Fibroblast of lung (primary cell): ENCODE measurements at regions not wholly inside any gene's neighbourhood (a gene's known extent, or its start where the extent isn't known, plus 50 kb on each side); places are given as distances from the start of the nearest gene placed in this dataset.

ENCODE experiments used
- DNase-seq, 2 donors: peaks; one replicate each; pipeline versions ENCODE4 v3.0.0 to v3.0.0-alpha.2; 2010; ENCODE audit warnings: low read depth in 2 of 2
- H2AFZ ChIP-seq: 2 replicates; pipeline ENCODE4 v1.5.1; 2012; ENCODE audit warnings: low read length, control low read depth, inconsistent platforms
- H3K27ac ChIP-seq: 2 replicates; pipeline ENCODE4 v1.5.1; 2011; ENCODE audit warnings: low read length, control low read depth; ENCODE audit not compliant: insufficient read depth
- H3K27me3 ChIP-seq: 2 replicates; pipeline ENCODE4 v1.5.1; 2011; ENCODE audit warnings: mild to moderate bottlenecking, low read length; ENCODE audit not compliant: control insufficient read depth, insufficient read depth
- H3K36me3 ChIP-seq: 2 replicates; pipeline ENCODE4 v1.5.1; 2011; ENCODE audit warnings: low read length; ENCODE audit not compliant: control insufficient read depth, insufficient read depth
- H3K4me1 ChIP-seq: 2 replicates; pipeline ENCODE4 v1.5.1; 2011; ENCODE audit warnings: low read length; ENCODE audit not compliant: control insufficient read depth, insufficient read depth; ENCODE audit errors: extremely low read depth
- H3K4me2 ChIP-seq: 2 replicates; pipeline ENCODE4 v1.5.1; 2011; ENCODE audit warnings: low read length, control low read depth; ENCODE audit not compliant: insufficient read depth; ENCODE audit errors: extremely low read depth
- H3K4me3 ChIP-seq, 4 experiments: fragments of 200-600 bp in 1 of 4; sonication (generic) in 1 of 4; replicated peaks in 1 of 4; 2 replicates each; pipeline ENCODE4 v1.5.1; 2011 to 2016; ENCODE audit warnings: low read length in 4 of 4, low read depth in 3 of 4, mild to moderate bottlenecking in 3 of 4, control low read depth in 2 of 4, inconsistent platforms in 1 of 4, mixed read lengths in 1 of 4; ENCODE audit not compliant: insufficient read depth in 1 of 4; ENCODE audit errors: control extremely low read depth in 1 of 4
- H3K79me2 ChIP-seq: 2 replicates; pipeline ENCODE4 v1.5.1; 2012; ENCODE audit warnings: mild to moderate bottlenecking, low read length, inconsistent platforms; ENCODE audit not compliant: control insufficient read depth, insufficient read depth
- H3K9ac ChIP-seq: 2 replicates; pipeline ENCODE4 v1.5.1; 2011; ENCODE audit warnings: mild to moderate bottlenecking, low read length, control low read depth; ENCODE audit not compliant: insufficient read depth
- H3K9me3 ChIP-seq: 2 replicates; pipeline ENCODE4 v1.5.1; 2012; ENCODE audit warnings: low read depth, low read length; ENCODE audit not compliant: control insufficient read depth, insufficient read depth
- H4K20me1 ChIP-seq: 2 replicates; pipeline ENCODE4 v1.5.1; 2011; ENCODE audit warnings: low read length; ENCODE audit not compliant: control insufficient read depth, insufficient read depth; ENCODE audit errors: extremely low read depth
- CTCF ChIP-seq, 2 donors: IDR thresholded peaks in 1 of 2; conservative IDR thresholded peaks in 1 of 2; 1 replicate in 1 of 2; 2 replicates in 1 of 2; pipeline ENCODE4 v1.5.1; 2011 to 2012; ENCODE audit warnings: low read length in 2 of 2, control low read depth in 1 of 2, inconsistent platforms in 1 of 2, low read depth in 1 of 2, mild to moderate bottlenecking in 1 of 2
- EZH2 ChIP-seq: IDR thresholded peaks from 2 replicates; pipeline ENCODE4 v1.5.1; 2012; ENCODE audit warnings: low read length, control low read depth, mild to moderate bottlenecking; ENCODE audit errors: missing control alignments

GRCh38 chr5:106094839-106095238 is 1575.9 kb downstream of the EFNA5 start:
- H3K27me3 ChIP-seq: no peaks in the 10 kb centered on the region
- no peaks in the 10 kb centered on the region for H3K36me3 ChIP-seq
- no peaks in the 10 kb centered on the region for H4K20me1 ChIP-seq
- H3K27ac ChIP-seq: no peak overlapping the region
- no peak overlapping the region for H2AFZ ChIP-seq
- H3K4me1 ChIP-seq: no peaks in the 10 kb centered on the region
- H3K9ac ChIP-seq: no peak overlapping the region
- no peaks in the 10 kb centered on the region for H3K79me2 ChIP-seq
- H3K4me2 ChIP-seq: no peak overlapping the region
- no peaks in the 10 kb centered on the region for H3K9me3 ChIP-seq
- no peak for DNase-seq
- no peak overlapping the region for H3K4me3 ChIP-seq
- TF ChIP-seq CTCF (conservative IDR thresholded peaks at IDR 0.05 in 1 of 2, IDR thresholded peaks at IDR 0.05 in 1 of 2; ENCODE audit: low read depth in 1 of 2, low read length in 2 of 2) (no peak), EZH2 (no peak)

GRCh38 chr5:106094204-106094607 is 1576.5 kb downstream of the EFNA5 start:
- no peak overlapping the region for H3K9ac ChIP-seq
- no peak overlapping the region for H3K4me2 ChIP-seq
- TF ChIP-seq EZH2: no peak
- no peak for TF ChIP-seq CTCF (conservative IDR thresholded peaks at IDR 0.05 in 1 of 2, IDR thresholded peaks at IDR 0.05 in 1 of 2; ENCODE audit: low read depth in 1 of 2, low read length in 2 of 2)
- no peaks in the 10 kb centered on the region for H3K27me3 ChIP-seq
- no peaks in the 10 kb centered on the region for H3K4me1 ChIP-seq
- no peak overlapping the region for H3K4me3 ChIP-seq
- H3K36me3 ChIP-seq: no peaks in the 10 kb centered on the region
- DNase-seq: peak; percentile 45 to 67
- H3K27ac ChIP-seq: no peak overlapping the region
- no peak overlapping the region for H2AFZ ChIP-seq
- H3K79me2 ChIP-seq: no peaks in the 10 kb centered on the region
- no peaks in the 10 kb centered on the region for H4K20me1 ChIP-seq
- no peaks in the 10 kb centered on the region for H3K9me3 ChIP-seq

- TF ChIP-seq CTCF (conservative IDR thresholded peaks at IDR 0.05 in 1 of 2, IDR thresholded peaks at IDR 0.05 in 1 of 2; ENCODE audit: low read depth in 1 of 2, low read length in 2 of 2) (no peak), EZH2 (no peak)
- no peak overlapping the region for H3K4me3 ChIP-seq
- H3K79me2 ChIP-seq: no peaks in the 10 kb centered on the region
Measured at GRCh38 chr5:106093134-106093533, 1577.6 kb downstream of the EFNA5 start.

More at GRCh38 chr5:106093134-106093533, 1577.6 kb downstream of the EFNA5 start:
- Histone ChIP-seq H4K20me1 (no peaks in the 10 kb centered on the region), H3K4me1 (no peaks in the 10 kb centered on the region), H3K4me2 (no peak overlapping the region), H2AFZ (no peak overlapping the region), H3K27me3 (no peaks in the 10 kb centered on the region), H3K27ac (no peak overlapping the region), H3K9me3 (no peaks in the 10 kb centered on the region), H3K36me3 (no peaks in the 10 kb centered on the region), H3K9ac (no peak overlapping the region)
- DNase-seq: no peak
